HG02852 (cell line): ENCODE measurements at regions not wholly inside any gene's neighbourhood (a gene's known extent, or its start where the extent isn't known, plus 50 kb on each side); places are given as distances from the start of the nearest gene placed in this dataset.
"Not testable (repeated sequence)": the region's sequence is repeated elsewhere in the genome, so short reads cannot be mapped to it uniquely, and the experiment has no call there.

Source experiments
- ATAC-seq: cut with Tn5 transposase; IDR thresholded peaks from one replicate; pipeline ENCODE4 v1.9.1; 2021; ENCODE audit warnings: mild to moderate bottlenecking, moderate library complexity; ENCODE audit not compliant: unreplicated experiment

DNA sequence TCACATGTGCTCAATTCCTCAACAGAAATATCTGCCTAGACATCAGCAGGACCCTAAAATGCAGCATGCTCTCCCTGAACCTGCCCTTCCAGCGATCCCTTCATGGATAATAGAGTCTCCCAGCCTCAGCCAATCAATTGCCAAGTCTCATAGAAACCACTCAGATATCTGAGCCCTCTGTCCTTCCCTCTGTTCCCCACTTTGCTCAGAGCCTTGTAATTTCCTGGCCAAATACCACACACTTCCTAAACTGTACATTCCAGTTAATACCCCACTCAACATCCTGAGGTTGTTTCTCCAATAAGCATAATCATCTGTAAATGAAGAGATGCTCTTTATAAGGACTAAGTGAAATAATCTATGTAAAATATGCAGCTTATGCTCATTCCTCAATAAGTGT is 59.3 kb upstream of the PTGFRN start:
- no peak for ATAC-seq

GRCh38 chr1:116851189-116851588 is 58.5 kb upstream of the PTGFRN start:
- ATAC-seq = not testable (repeated sequence)

- no peak for ATAC-seq
Measured at GRCh38 chr1:116851846-116852245, 57.9 kb upstream of the PTGFRN start.

DNA sequence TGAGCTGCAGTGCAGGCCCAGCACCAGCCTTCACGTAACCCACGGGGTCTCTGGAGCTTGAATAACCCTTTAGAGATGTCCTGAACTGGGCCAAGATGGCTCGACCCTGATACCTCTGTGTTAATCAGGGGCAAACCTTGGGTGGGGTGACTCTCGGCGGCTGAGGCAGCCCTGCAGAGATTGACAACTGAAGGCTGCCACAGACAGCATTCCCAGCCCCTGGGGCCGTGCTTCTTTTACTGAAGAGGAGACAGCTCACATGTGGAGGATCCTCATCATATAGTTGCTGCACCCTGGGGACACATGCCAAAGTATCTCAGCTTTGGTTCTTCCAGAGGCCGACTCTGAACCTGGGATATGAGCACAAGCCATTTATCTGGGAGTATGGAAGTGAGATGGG is 57.3 kb upstream of the PTGFRN start:
- no peak for ATAC-seq

GRCh38 chr1:116852910-116853309 is 56.8 kb upstream of the PTGFRN start:
- ATAC-seq = no peak

- ATAC-seq = no peak
Measured at GRCh38 chr1:116853680-116854402, 55.9 kb upstream of the PTGFRN start.

GRCh38 chr1:116854403-116854690 is 55.4 kb upstream of the PTGFRN start:
- no peak for ATAC-seq

GRCh38 chr1:116854716-116855115 is 55.0 kb upstream of the PTGFRN start:
- no peak for ATAC-seq

GRCh38 chr1:116855191-116855619 is 54.5 kb upstream of the PTGFRN start:
- ATAC-seq = no peak

DNA sequence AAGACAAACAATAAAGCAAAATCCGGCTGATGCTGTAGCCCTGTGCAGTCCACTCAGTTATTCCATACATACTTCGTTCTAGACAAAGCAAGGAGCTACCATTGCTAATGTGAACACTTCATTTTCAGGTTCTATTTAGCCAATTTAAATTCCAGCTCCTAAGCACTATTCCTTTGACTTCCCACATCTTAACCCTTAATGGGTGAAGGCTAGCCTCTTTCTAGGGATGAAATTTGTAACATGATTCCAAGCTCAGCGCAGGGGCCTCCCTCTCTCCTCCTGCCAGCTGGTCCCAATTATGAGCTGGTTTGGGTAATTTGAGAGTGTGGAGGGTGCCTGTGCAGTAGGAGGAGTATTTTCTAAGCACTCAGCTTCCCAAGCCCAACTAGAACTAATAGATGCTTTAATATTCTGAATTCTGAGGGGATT is 53.9 kb upstream of the PTGFRN start:
- no peak for ATAC-seq

DNA sequence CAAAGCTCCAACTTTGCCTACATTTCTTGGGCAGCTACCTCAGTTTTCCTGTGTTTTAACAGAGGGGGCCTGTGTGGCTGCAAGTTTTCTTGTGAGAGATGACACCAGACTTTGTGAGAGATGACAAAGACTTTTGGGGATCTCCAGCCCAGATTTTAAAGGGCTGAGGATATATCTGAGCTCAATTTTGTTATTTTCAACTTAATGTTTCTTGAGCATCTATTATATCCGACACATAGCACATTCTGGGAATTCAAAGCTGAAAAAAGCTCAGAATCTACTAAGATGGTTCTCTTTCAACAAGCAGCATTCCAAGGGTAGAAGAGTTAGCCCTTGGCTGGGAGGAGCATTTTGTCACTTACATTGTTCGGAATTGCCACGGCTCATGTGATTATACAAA is 53.4 kb upstream of the PTGFRN start:
- no peak for ATAC-seq

DNA sequence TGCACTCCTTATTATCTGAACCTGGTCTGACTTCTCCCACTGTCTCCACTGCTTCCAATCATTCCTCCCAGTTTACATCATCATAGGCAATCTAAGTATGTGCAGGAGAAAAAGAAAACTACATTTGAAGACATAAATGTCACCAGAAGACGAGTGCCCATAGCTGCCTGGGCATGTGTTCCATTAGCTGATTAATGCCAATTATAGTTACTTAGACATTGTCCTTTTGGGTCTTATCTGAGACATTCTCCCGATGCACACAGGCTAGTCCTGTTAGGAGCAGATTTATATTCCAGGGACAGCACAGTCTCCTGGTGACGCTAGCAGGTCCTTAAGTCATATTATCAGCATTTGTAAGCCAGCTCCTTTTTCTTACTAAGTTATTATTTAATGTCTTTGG is 52.6 kb upstream of the PTGFRN start:
- no peak for ATAC-seq
